CD4-positive, alpha-beta T cell (primary cell): ENCODE measurements at regions not wholly inside any gene's neighbourhood (a gene's known extent, or its start where the extent isn't known, plus 50 kb on each side); places are given as distances from the start of the nearest gene placed in this dataset.

Experiments
- ATAC-seq: fragments of 200-7000 bp; cut with Tn5 transposase; one replicate; pipeline ENCODE4 v1.10.0; 2022; ENCODE audit warnings: mild to moderate bottlenecking; ENCODE audit not compliant: poor library complexity
- CTCF ChIA-PET: fragments of 350-600 bp; sonication (Branson Sonifier 250); formaldehyde crosslinking; loops from one replicate; lab custom pipeline; 2021; ENCODE audit warnings: antibody characterized with exemption, inconsistent platforms; lab: Charles Lee
- POLR2A ChIA-PET: fragments of 350-600 bp; sonication (Branson Sonifier 250); formaldehyde crosslinking; loops from one replicate; lab custom pipeline; 2021; ENCODE audit warnings: antibody characterized with exemption, inconsistent platforms; lab: Charles Lee
- DNase-seq, 14 experiments: peaks; one replicate each; pipeline ENCODE4 v3.0.0-alpha.2; 2013 to 2020; ENCODE audit warnings: mixed read lengths in 2 of 14
- H3K27ac ChIP-seq, 2 donors: one replicate each; pipeline versions ENCODE4 v1.5.1 to v1.7.0; 2013; ENCODE audit warnings: low read length in 2 of 2, low read depth in 1 of 2, mild to moderate bottlenecking in 1 of 2
- H3K27me3 ChIP-seq, 2 experiments: 1 replicate in 1 of 2; 2 replicates in 1 of 2; pipeline versions ENCODE4 v1.6.1 to v1.7.0; 2013; ENCODE audit warnings: low read length in 2 of 2, control low read depth in 1 of 2, mild to moderate bottlenecking in 1 of 2, moderate library complexity in 1 of 2; ENCODE audit not compliant: insufficient read depth in 2 of 2, control insufficient read depth in 1 of 2
- H3K36me3 ChIP-seq: one replicate; pipeline ENCODE4 v1.6.1; 2013; ENCODE audit warnings: low read length, control low read depth; ENCODE audit not compliant: insufficient read depth
- H3K4me1 ChIP-seq: one replicate; pipeline ENCODE4 v1.6.1; 2013; ENCODE audit warnings: low read length, control low read depth; ENCODE audit not compliant: insufficient read depth
- H3K4me3 ChIP-seq: one replicate; pipeline ENCODE4 v1.5.1; 2013; ENCODE audit warnings: mild to moderate bottlenecking, low read length, moderate library complexity
- H3K9me3 ChIP-seq, 2 experiments: 1 replicate in 1 of 2; 2 replicates in 1 of 2; pipeline versions ENCODE4 v1.6.1 to v1.7.0; 2013; ENCODE audit warnings: low read length in 2 of 2, mild to moderate bottlenecking in 2 of 2, control low read depth in 1 of 2, moderate library complexity in 1 of 2; ENCODE audit not compliant: control insufficient read depth in 1 of 2, insufficient read depth in 1 of 2
- H3K27ac Mint-ChIP-seq: one replicate; pipeline ENCODE4 v1.8.0; 2020; ENCODE audit warnings: mixed read lengths
- H3K27me3 Mint-ChIP-seq: one replicate; pipeline ENCODE4 v1.8.0; 2021; ENCODE audit warnings: mixed read lengths
- H3K36me3 Mint-ChIP-seq: one replicate; pipeline ENCODE4 v1.8.0; 2021; ENCODE audit warnings: low read depth, mixed read lengths
- H3K4me1 Mint-ChIP-seq: one replicate; pipeline ENCODE4 v1.8.0; 2021; ENCODE audit warnings: low read depth, mixed read lengths
- H3K4me3 Mint-ChIP-seq: one replicate; pipeline ENCODE4 v1.8.0; 2020; ENCODE audit warnings: mild to moderate bottlenecking, mixed read lengths
- H3K9me3 Mint-ChIP-seq: one replicate; pipeline ENCODE4 v1.8.0; 2020; ENCODE audit warnings: mixed read lengths
- CTCF ChIP-seq: fragments of 200-600 bp; IDR thresholded peaks from one replicate; pipeline ENCODE4 v1.8.0; 2022; ENCODE audit warnings: antibody characterized with exemption, mild to moderate bottlenecking
- intact Hi-C, 2 experiments: fragments of 100-400 bp; cut with DNase I in 1 of 2; cut with micrococcal nuclease in 1 of 2; formaldehyde crosslinking; loops; one replicate each; pipeline versions ENCODE4 v1.15.1 to v1.9.0; 2023 to 2025; cut with DNase I, micrococcal nuclease

GRCh38 chr18:55968550-55968949, 380.6 kb upstream of the TCF4 start:
- no peak for TF ChIP-seq CTCF
- no peak for ATAC-seq
- DNase-seq = no peak
- H3K36me3 Mint-ChIP-seq = no peaks in the 10 kb centered on the region
- H3K27ac Mint-ChIP-seq = no peak overlapping the region
- Histone ChIP-seq H3K4me3 (no peak overlapping the region), H3K36me3 (no peaks in the 10 kb centered on the region), H3K27ac (no peak overlapping the region), H3K4me1 (no peaks in the 10 kb centered on the region), H3K27me3 (no peaks in the 10 kb centered on the region), H3K9me3 (peaks cover 0 to 3% of the 10 kb centered on the region in 2 experiments)
- H3K27me3 Mint-ChIP-seq = no peaks in the 10 kb centered on the region
- ChIA-PET POLR2A (no interaction called here), CTCF (no interaction called here)
- intact Hi-C loops = no loop called here
- no peaks in the 10 kb centered on the region for H3K9me3 Mint-ChIP-seq
- no peaks in the 10 kb centered on the region for H3K4me1 Mint-ChIP-seq
- H3K4me3 Mint-ChIP-seq = no peak overlapping the region

- Mint-ChIP-seq H3K4me1 (no peaks in the 10 kb centered on the region), H3K4me3 (no peak overlapping the region)
- no peak for DNase-seq
These were observed 379.0 kb upstream of the TCF4 start for GRCh38 chr18:55967019-55967418.

GRCh38 chr18:55964171-55964570, 376.2 kb upstream of the TCF4 start:
- POLR2A ChIA-PET = no interaction called here

More at GRCh38 chr18:55967019-55967418, 379.0 kb upstream of the TCF4 start:
- Histone ChIP-seq H3K27me3 (no peaks in the 10 kb centered on the region), H3K4me3 (no peak overlapping the region), H3K27ac (no peak overlapping the region), H3K4me1 (no peaks in the 10 kb centered on the region), H3K36me3 (no peaks in the 10 kb centered on the region), H3K9me3 (peaks cover 0 to 3% of the 10 kb centered on the region in 2 experiments)
- ChIA-PET CTCF (no interaction called here), POLR2A (no interaction called here)
- no peaks in the 10 kb centered on the region for H3K36me3 Mint-ChIP-seq
- H3K27ac Mint-ChIP-seq = no peak overlapping the region
- TF ChIP-seq CTCF = no peak
- ATAC-seq = no peak
- intact Hi-C loops = no loop called here
- no peaks in the 10 kb centered on the region for H3K9me3 Mint-ChIP-seq
- H3K27me3 Mint-ChIP-seq = no peaks in the 10 kb centered on the region

More at GRCh38 chr18:55964171-55964570, 376.2 kb upstream of the TCF4 start:
- no peaks in the 10 kb centered on the region for H3K27me3 Mint-ChIP-seq
- Histone ChIP-seq H3K27me3 (no peaks in the 10 kb centered on the region), H3K4me3 (no peak overlapping the region), H3K36me3 (no peaks in the 10 kb centered on the region), H3K27ac (no peak overlapping the region), H3K4me1 (no peaks in the 10 kb centered on the region), H3K9me3 (peaks cover 0 to 3% of the 10 kb centered on the region in 2 experiments)
- DNase-seq (no peak), ATAC-seq (no peak)
- H3K36me3 Mint-ChIP-seq = no peaks in the 10 kb centered on the region
- H3K27ac Mint-ChIP-seq = no peak overlapping the region
- TF ChIP-seq CTCF = no peak
- H3K4me3 Mint-ChIP-seq = no peak overlapping the region
- intact Hi-C loops = no loop called here
- H3K4me1 Mint-ChIP-seq = no peaks in the 10 kb centered on the region
- H3K9me3 Mint-ChIP-seq = no peaks in the 10 kb centered on the region
- CTCF ChIA-PET = no interaction called here
